T-helper 17 cell (primary cell): ENCODE measurements at regions not wholly inside any gene's neighbourhood (a gene's known extent, or its start where the extent isn't known, plus 50 kb on each side); places are given as distances from the start of the nearest gene placed in this dataset.

Experiments used
- ATAC-seq: fragments of 150-1000 bp; cut with Tn5 transposase; 2 replicates; pipeline ENCODE4 v1.10.0; 2021; ENCODE audit warnings: mild to moderate bottlenecking, moderate library complexity
- DNase-seq, 3 donors: peaks; one replicate each; pipeline versions ENCODE4 v3.0.0 to v3.0.0-alpha.2; 2020 to 2021
- H3K9me3 ChIP-seq: one replicate; pipeline ENCODE4 v1.7.0; 2013; ENCODE audit warnings: low read length, mild to moderate bottlenecking; ENCODE audit not compliant: control insufficient read depth, poor library complexity, severe bottlenecking
- H3K27ac Mint-ChIP-seq: one replicate; pipeline ENCODE4 v1.8.0; 2022; ENCODE audit warnings: mild to moderate bottlenecking, moderate library complexity, mixed read lengths
- H3K27me3 Mint-ChIP-seq: one replicate; pipeline ENCODE4 v1.8.0; 2022; ENCODE audit warnings: mixed read lengths
- H3K36me3 Mint-ChIP-seq: one replicate; pipeline ENCODE4 v1.8.0; 2022; ENCODE audit warnings: low read depth, mixed read lengths
- H3K4me1 Mint-ChIP-seq: one replicate; pipeline ENCODE4 v1.8.0; 2022; ENCODE audit warnings: mild to moderate bottlenecking, mixed read lengths
- H3K4me3 Mint-ChIP-seq: one replicate; pipeline ENCODE4 v1.8.0; 2022; ENCODE audit warnings: mild to moderate bottlenecking, moderate library complexity, mixed read lengths

DNA sequence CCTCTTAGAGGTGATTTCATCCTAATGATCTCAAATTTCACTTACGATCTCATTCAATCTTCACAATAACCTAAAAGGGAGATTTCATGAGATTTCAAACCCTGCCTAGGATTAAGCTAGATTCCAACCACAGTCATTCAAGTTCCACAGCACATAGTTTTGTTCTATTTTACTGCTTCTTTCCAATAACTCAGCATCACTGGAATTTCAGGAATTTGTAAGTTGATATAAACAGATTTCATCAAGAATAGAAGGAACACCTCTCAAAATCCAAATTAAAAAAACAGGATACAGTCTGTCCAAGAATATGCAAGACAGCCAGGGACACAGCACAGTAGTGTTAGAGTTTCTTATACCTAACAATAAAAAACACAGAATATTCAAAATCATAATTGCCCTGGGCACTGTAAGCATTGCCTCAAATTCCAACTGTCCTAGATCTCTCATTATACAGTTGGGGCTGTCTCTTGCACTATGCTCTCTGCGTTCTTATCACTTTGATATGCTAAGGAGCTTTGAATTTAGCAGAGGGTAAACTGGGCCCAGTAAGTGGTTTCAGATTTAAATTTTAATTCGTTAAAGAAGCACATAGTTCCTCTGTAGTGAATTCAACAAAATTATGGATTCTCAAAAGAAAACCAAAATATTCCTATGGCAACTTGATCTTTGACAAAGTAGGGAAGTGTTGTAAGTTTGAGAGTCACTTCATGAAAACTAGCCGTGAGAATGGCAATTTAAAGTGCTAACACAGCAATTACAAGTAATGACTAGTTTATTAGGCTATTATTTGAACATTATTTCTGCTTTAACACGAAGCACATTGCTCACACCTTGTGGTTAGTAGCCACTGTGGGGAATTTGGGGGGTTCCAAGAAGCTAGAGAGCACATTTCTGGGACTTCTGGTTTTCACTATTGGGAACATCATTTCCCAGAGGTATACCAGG is 478.6 kb upstream of the C9orf72 start:
- no peaks in the 10 kb centered on the region for H3K36me3 Mint-ChIP-seq
- no peak overlapping the region for H3K4me3 Mint-ChIP-seq
- H3K27ac Mint-ChIP-seq = no peak overlapping the region
- ATAC-seq (no peak), DNase-seq (no peak)
- H3K4me1 Mint-ChIP-seq = no peaks in the 10 kb centered on the region
- no peaks in the 10 kb centered on the region for H3K27me3 Mint-ChIP-seq
- no peaks in the 10 kb centered on the region for H3K9me3 ChIP-seq

GRCh38 chr9:28053096-28053777 is 480.0 kb upstream of the C9orf72 start:
- no peaks in the 10 kb centered on the region for H3K4me1 Mint-ChIP-seq
- H3K9me3 ChIP-seq = no peaks in the 10 kb centered on the region
- peak overlapping the region; percentile 0 for H3K4me3 Mint-ChIP-seq
- ATAC-seq (no peak), DNase-seq (no peak)
- no peaks in the 10 kb centered on the region for H3K27me3 Mint-ChIP-seq
- H3K27ac Mint-ChIP-seq = no peak overlapping the region
- H3K36me3 Mint-ChIP-seq = no peaks in the 10 kb centered on the region

- H3K4me3 Mint-ChIP-seq = no peak overlapping the region
- H3K27me3 Mint-ChIP-seq = no peaks in the 10 kb centered on the region
- DNase-seq (no peak), ATAC-seq (no peak)
- H3K27ac Mint-ChIP-seq = no peak overlapping the region
- H3K36me3 Mint-ChIP-seq = no peaks in the 10 kb centered on the region
- H3K9me3 ChIP-seq = no peaks in the 10 kb centered on the region
- H3K4me1 Mint-ChIP-seq = no peaks in the 10 kb centered on the region
Measured at GRCh38 chr9:28056006-28056405, 482.7 kb upstream of the C9orf72 start.

DNA sequence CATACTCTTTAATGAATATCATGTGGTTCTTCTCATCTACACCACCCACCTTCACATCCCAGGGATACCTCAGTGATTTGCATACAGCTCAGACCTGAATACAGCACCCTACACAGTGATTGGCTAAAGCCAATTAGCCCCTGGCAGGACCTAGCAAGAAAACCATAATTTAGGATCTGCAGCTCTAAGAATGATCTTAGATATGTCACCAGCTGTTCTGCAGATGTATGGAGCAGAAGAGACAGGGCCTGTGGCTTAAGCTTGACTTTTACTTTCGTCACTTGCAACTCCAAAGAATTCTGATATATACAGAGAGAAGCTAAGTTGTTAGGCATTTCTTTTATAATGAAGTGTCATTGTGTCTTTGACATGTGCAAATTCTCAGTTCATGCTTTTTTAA is 483.2 kb upstream of the C9orf72 start:
- Mint-ChIP-seq H3K4me1 (no peaks in the 10 kb centered on the region), H3K36me3 (no peaks in the 10 kb centered on the region), H3K4me3 (no peak overlapping the region), H3K27ac (no peak overlapping the region), H3K27me3 (no peaks in the 10 kb centered on the region)
- no peak for ATAC-seq
- no peak for DNase-seq
- no peaks in the 10 kb centered on the region for H3K9me3 ChIP-seq

DNA sequence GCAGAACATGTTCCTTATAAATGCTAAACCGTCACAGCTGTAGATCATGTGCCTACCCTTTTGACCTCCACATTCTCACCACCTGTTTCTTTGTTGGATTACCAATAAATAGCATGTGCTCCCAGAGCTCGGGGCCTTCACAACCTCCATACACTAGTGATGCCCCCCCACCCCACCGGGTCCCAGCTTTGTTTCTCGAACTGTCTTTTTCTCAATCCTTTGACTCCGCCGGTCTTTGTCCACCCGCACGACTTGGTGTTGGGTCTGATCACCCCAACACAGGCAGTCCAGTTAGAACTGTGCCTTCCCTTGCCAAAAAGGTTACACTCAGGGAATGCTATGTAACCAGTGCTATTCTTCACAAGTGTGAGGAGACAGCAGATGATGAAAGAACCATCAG is 485.9 kb upstream of the C9orf72 start:
- Mint-ChIP-seq H3K36me3 (no peaks in the 10 kb centered on the region), H3K4me3 (no peak overlapping the region), H3K27ac (no peak overlapping the region), H3K4me1 (no peaks in the 10 kb centered on the region), H3K27me3 (no peaks in the 10 kb centered on the region)
- no peaks in the 10 kb centered on the region for H3K9me3 ChIP-seq
- no peak for ATAC-seq
- no peak for DNase-seq

DNA sequence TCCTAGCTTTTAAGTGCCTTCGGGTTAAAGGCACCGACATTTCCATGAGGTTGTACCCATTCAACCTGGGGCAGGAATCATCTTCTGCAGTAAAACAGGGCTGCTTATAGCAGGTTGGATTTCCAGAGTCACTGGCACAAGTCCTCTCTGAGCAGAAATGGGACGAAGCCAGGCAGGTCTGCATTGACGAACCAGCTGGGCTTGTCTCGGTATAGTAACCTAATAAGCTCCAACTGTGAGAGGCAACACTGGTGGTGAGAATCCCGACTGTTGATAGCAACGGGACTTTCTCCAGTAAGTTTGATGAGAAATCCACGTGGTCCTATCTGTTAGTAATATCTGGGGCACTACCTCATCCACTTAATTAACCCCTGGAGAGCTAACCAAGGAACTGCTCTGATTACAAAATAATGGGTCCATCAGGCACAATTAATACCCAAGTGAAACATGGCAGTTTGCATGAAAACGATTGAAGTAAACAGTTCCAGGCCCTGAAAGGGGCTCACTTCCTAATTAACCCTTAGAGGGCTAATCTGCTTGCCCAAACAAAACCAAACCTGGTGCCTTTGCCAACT is 491.0 kb upstream of the C9orf72 start:
- Mint-ChIP-seq H3K4me1 (no peaks in the 10 kb centered on the region), H3K27ac (no peak overlapping the region), H3K27me3 (no peaks in the 10 kb centered on the region), H3K36me3 (no peaks in the 10 kb centered on the region), H3K4me3 (no peak overlapping the region)
- ATAC-seq = no peak
- no peak for DNase-seq
- H3K9me3 ChIP-seq = no peaks in the 10 kb centered on the region

GRCh38 chr9:28073270-28073669 is 500.0 kb upstream of the C9orf72 start:
- H3K4me1 Mint-ChIP-seq = no peaks in the 10 kb centered on the region
- ATAC-seq (no peak), DNase-seq (no peak)
- H3K27ac Mint-ChIP-seq = no peak overlapping the region
- no peaks in the 10 kb centered on the region for H3K27me3 Mint-ChIP-seq
- no peaks in the 10 kb centered on the region for H3K9me3 ChIP-seq
- no peaks in the 10 kb centered on the region for H3K36me3 Mint-ChIP-seq
- no peak overlapping the region for H3K4me3 Mint-ChIP-seq

DNA sequence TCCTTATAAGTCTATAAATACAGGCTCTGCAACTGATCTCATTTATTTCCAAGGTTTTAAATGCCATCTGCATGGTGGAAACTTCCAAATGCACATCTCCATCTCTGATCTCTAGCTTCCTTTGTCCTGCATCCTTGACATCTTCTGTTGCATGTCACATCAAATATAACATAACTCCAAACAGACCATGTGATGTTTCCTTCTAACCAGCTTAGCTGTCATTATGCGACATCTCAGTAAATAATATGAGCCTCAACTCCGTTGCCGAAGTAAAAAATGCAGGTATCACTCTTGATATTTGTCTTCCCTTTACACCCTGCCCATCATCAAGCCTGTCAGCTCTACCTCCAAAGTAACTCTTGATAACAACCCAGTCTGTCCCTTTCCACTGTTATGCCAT is 506.4 kb upstream of the C9orf72 start:
- ATAC-seq (no peak), DNase-seq (no peak)
- Mint-ChIP-seq H3K36me3 (no peaks in the 10 kb centered on the region), H3K4me3 (no peak overlapping the region), H3K4me1 (no peaks in the 10 kb centered on the region), H3K27ac (no peak overlapping the region), H3K27me3 (no peaks in the 10 kb centered on the region)
- no peaks in the 10 kb centered on the region for H3K9me3 ChIP-seq

DNA sequence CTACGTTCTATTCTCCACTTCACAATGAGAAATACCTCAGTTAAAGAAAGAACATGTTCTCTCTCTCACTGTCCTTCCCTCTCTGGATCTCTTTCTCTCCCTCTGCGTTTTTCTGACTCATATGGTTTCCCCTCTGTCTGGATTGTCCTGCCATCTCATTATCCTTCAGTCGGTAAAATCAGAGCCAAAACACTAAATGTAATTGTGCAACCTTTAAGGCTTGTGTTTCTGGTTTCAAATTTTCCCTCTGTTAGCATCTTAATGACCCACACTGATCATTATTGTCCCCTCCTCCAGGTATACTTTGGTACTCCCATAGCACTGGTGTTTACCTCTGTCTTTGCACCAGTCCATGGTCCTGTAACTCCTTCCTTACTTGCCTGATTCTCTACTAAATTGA is 509.4 kb upstream of the C9orf72 start:
- Mint-ChIP-seq H3K27ac (no peak overlapping the region), H3K4me3 (no peak overlapping the region), H3K4me1 (no peaks in the 10 kb centered on the region), H3K36me3 (no peaks in the 10 kb centered on the region), H3K27me3 (no peaks in the 10 kb centered on the region)
- ATAC-seq = no peak
- no peaks in the 10 kb centered on the region for H3K9me3 ChIP-seq
- no peak for DNase-seq

DNA sequence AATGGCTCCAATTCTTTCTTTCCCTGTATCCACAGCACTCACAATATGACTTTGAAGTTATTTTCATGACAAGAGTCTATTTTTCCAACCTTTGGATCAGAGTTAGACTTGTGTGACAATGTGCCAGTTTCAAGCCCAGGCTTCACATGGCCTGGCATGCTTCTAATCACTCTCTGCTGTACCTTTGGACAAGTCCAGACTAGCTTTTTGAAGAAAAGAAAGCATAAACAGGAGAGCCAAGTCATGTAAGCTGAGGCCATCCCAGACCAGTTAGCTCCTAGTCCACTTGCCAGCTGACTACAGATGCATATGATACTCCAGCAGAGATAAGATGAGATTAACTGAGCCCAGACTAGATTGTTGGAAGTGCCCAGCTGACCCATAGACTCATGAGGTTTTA is 513.6 kb upstream of the C9orf72 start:
- no peaks in the 10 kb centered on the region for H3K27me3 Mint-ChIP-seq
- H3K9me3 ChIP-seq = no peaks in the 10 kb centered on the region
- DNase-seq = no peak
- no peak overlapping the region for H3K4me3 Mint-ChIP-seq
- ATAC-seq = no peak
- no peaks in the 10 kb centered on the region for H3K36me3 Mint-ChIP-seq
- no peaks in the 10 kb centered on the region for H3K4me1 Mint-ChIP-seq
- H3K27ac Mint-ChIP-seq = no peak overlapping the region

DNA sequence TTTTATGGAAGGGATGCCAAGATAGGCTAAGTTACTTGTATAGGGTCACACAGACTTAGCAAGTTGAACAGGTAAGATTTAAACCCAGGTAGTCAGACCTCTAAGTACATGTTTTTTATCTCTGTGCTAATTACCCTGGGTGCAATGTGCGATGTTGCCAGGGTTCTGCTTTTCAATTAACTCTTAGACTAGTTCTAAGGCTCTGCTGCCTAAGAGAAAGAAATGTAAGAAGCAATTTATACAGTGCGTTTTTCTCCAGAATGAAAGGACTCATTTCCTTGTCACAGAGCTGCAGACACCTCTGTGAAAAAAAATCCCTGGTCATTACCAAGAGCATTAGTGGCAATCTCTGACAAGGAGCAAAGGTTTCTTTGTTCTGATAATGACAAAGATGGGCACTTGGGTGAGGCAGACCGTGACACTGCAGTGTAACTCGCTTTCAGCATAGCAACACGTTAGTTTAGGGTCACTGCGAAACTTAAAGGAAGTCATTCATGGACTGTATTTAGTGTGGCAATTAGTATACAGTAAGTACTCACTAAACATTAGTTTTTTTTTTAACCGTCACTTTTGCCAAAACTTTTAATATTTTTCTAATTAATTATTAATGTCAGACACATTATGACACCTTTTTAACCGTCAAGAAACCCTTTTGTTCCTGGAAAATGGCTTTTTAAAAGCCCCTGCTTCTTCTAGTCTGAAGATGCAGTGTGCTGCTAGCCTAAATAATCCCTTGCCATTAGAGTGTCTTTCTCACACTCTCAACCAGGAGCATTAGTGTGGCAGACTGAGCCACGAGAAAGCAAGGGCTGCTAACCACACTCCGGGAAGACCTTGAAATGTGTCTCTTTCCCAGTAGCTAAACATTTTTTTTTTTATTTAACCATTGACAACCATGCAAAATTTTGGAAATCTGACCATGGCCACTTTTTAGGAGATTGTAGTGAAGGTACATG is 520.0 kb upstream of the C9orf72 start:
- H3K4me3 Mint-ChIP-seq = no peak overlapping the region
- no peak for DNase-seq
- ATAC-seq = no peak
- no peak overlapping the region for H3K27ac Mint-ChIP-seq
- H3K27me3 Mint-ChIP-seq = no peaks in the 10 kb centered on the region
- no peaks in the 10 kb centered on the region for H3K4me1 Mint-ChIP-seq
- no peaks in the 10 kb centered on the region for H3K9me3 ChIP-seq
- H3K36me3 Mint-ChIP-seq = no peaks in the 10 kb centered on the region

- Mint-ChIP-seq H3K4me1 (no peaks in the 10 kb centered on the region), H3K36me3 (no peaks in the 10 kb centered on the region), H3K27me3 (no peaks in the 10 kb centered on the region), H3K4me3 (no peak overlapping the region), H3K27ac (no peak overlapping the region)
- no peaks in the 10 kb centered on the region for H3K9me3 ChIP-seq
- no peak for ATAC-seq
- no peak for DNase-seq
Measured at GRCh38 chr9:28101509-28101908, 528.2 kb upstream of the C9orf72 start.

GRCh38 chr9:28105001-28105400 is 531.7 kb upstream of the C9orf72 start:
- Mint-ChIP-seq H3K27me3 (no peaks in the 10 kb centered on the region), H3K27ac (no peak overlapping the region), H3K4me1 (no peaks in the 10 kb centered on the region), H3K36me3 (no peaks in the 10 kb centered on the region), H3K4me3 (no peak overlapping the region)
- ATAC-seq = no peak
- no peak for DNase-seq
- peaks cover 3% of the 10 kb centered on the region for H3K9me3 ChIP-seq
